C4-2B (cell line): ENCODE measurements at regions not wholly inside any gene's neighbourhood (a gene's known extent, or its start where the extent isn't known, plus 50 kb on each side); places are given as distances from the start of the nearest gene placed in this dataset.

Source experiments
- H3K27ac ChIP-seq: fragments of 450-650 bp; 2 replicates; pipeline ENCODE4 v1.5.1; 2017
- ZFX ChIP-seq: fragments of 450-650 bp; IDR thresholded peaks from 2 replicates; pipeline ENCODE4 v1.6.1; 2017
- TF ChIP-seq, protein P1 (sequence below): fragments of 450-650 bp; conservative IDR thresholded peaks from 2 replicates; pipeline ENCODE4 v1.5.1; 2017; ENCODE audit warnings: mild to moderate bottlenecking

DNA sequence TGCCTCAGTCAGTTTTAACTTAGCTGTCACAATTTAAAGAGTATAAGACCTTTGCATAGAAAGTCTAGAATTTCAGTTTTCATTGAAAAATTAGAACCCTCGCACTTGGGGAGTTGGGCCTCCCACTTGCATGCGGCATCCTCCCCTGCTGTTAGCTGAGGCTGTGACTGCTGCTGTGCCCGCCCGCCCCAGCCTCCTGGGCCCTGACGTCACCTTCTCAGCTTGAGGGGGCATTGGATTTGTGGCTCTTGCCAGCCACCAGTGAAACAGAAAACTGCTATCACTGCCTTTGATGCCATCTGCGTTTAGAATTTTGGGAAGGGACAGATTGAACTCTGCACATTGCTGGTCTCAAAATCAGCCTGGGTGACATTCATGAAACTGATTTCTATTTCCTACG is 108.7 kb downstream of the CTTN start:
- no peak overlapping the region for H3K27ac ChIP-seq
- TF ChIP-seq ZFX: no peak
- TF ChIP-seq, protein P1, sequence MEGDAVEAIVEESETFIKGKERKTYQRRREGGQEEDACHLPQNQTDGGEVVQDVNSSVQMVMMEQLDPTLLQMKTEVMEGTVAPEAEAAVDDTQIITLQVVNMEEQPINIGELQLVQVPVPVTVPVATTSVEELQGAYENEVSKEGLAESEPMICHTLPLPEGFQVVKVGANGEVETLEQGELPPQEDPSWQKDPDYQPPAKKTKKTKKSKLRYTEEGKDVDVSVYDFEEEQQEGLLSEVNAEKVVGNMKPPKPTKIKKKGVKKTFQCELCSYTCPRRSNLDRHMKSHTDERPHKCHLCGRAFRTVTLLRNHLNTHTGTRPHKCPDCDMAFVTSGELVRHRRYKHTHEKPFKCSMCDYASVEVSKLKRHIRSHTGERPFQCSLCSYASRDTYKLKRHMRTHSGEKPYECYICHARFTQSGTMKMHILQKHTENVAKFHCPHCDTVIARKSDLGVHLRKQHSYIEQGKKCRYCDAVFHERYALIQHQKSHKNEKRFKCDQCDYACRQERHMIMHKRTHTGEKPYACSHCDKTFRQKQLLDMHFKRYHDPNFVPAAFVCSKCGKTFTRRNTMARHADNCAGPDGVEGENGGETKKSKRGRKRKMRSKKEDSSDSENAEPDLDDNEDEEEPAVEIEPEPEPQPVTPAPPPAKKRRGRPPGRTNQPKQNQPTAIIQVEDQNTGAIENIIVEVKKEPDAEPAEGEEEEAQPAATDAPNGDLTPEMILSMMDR: no peak

DNA sequence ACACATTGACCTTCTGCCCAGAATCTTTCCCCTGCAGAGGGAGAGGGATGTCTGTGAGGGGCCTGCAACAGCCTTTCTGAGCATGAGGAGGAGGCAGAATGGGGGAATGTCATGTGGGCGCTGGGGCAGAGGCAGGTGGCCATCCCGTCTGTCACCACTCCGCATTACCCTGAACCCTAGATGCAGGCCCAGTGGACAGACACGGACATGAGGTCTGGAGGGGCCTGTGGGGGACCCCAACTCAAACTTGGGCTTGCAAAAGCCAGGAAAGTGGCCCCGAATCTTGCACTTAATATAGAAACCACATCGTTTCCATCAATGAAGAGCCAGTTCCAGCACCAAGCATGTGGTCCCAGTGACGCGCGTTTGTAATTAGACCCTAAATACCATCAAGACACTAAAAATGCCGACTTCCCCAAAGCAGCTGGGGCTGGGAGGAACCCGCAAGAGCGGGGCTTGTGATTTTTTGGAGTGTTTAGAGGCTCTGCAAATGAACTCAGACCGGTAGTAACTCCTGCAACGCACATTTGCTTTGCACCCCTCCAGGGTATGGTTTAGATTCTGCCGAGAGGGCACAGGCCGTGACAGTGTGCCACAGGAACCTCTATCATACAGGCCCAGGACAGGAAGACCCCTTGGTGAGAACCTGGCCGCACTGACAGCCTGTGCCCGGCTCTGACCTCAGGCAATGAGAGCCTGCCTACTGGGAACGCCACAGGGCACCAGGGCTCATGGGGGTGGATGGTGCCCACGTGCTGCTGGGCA is 109.3 kb downstream of the CTTN start:
- TF ChIP-seq ZFX: no peak
- TF ChIP-seq, protein P1: no peak
- H3K27ac ChIP-seq: no peak overlapping the region

DNA sequence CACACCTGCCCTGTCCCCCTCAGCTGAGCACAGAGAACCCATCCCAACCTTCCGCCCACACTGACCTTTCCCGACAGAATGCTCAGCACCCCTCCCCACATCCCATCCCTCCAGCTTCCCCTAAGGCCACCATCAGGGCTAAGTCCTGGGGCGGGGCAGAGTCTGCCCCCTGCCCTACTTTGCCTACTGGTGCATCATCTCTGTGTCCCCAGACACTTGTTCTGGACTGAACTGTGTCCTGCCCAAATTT is 109.8 kb downstream of the CTTN start:
- no peak for TF ChIP-seq ZFX
- TF ChIP-seq, protein P1: no peak
- no peak overlapping the region for H3K27ac ChIP-seq

DNA sequence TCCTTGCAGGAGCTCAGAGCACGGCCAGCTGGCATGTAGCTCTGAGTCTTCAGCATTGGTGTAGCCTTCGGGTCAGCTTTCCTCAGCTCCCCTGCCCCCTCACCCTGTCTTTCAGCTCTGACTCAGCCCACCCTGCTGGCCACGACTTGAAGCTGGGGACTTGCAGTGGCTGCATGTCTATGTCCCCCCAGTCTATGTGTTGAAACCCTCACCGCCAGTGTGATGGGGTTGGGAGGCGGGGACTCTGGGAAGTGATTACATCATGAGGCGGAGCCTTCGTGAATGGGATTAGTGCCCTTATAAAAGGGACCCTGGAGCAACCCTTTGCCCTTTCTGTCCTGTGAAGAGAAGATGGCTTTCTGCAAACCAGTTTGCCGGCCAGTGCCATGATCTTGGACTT is 111.1 kb downstream of the CTTN start:
- no peak overlapping the region for H3K27ac ChIP-seq
- TF ChIP-seq ZFX: no peak
- TF ChIP-seq, protein P1: no peak

DNA sequence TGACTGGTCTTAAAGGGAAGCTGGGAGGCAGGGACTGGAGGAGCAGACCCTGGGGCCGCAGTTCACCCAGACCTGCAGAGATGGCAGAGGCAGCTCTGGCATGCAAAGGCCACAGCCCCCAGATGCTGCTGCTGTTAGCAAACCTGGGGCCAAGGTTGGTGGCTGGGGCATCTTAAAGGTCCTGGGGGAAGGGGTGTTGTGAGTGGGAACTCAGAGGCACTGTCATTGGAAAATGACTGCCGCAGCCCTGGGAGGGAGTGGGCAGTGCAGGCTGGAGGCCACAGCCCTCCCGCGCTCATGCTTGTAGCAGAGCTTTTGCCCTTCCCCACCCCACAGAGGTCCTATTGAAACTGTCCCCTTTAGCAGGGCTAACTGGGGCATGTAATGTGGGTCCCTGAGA is 111.8 kb downstream of the CTTN start:
- H3K27ac ChIP-seq: no peak overlapping the region
- TF ChIP-seq, protein P1: no peak
- no peak for TF ChIP-seq ZFX

DNA sequence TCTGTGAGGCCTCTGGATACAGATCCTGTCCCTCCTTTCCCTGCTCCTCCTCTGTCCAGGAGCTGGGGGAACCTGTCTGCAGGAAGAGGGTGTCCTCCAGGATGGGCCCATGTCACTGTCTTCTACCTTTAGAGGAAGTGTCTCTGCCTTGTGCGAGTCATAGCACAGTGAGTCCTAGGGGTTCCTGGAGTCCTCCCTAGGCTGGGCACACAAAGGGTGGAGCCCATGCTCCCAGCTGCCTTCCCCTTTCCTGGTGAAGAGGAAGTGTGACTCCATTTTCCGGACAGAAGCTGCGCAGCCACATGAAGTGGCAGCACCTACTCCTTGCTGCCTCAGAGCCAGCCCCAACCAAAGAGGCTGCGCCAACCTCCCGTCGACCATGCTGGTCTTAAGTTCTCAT is 112.2 kb downstream of the CTTN start:
- TF ChIP-seq ZFX: no peak
- TF ChIP-seq, protein P1: no peak
- H3K27ac ChIP-seq: no peak overlapping the region

DNA sequence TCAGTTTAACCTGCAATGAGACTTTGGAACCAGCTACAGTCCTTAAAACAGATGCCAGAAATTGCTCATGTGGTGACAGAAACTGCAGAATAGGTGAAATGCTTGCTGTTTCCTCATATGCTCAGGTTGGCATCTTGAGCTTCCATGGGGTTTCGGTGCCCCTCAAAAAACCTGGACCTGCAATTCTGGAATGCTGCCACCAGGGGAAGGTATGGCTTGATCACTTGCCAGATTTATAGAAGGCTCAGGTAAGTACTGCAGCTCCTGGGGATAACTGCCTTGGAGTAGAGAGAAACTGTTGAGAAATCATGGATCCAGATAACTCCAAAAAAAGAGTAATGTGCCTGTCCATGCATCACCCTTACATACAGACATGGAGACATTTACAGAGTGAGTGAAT is 113.0 kb downstream of the CTTN start:
- no peak overlapping the region for H3K27ac ChIP-seq
- TF ChIP-seq, protein P1: no peak; the same call in 1 of the 2 replicates
- no peak for TF ChIP-seq ZFX
